Caco-2 (cell line): ENCODE measurements at regions not wholly inside any gene's neighbourhood (a gene's known extent, or its start where the extent isn't known, plus 50 kb on each side); places are given as distances from the start of the nearest gene placed in this dataset.

Source experiments
- BruUV-seq: library from RNA; stranded (reverse); fragments of 400-500 nt; replicated peaks from 2 replicates; lab custom pipeline; 2021; lab: Mats Ljungman, UMichigan
- CTCF ChIA-PET: fragments of 300-600 bp; sonication (Branson Sonifier 250); formaldehyde crosslinking; loops from one replicate; lab custom pipeline; 2022; ENCODE audit warnings: antibody characterized with exemption; lab: Charles Lee
- POLR2A ChIA-PET: fragments of 300-600 bp; sonication (Branson Sonifier 250); formaldehyde crosslinking; loops from one replicate; lab custom pipeline; 2022; ENCODE audit warnings: antibody characterized with exemption; lab: Charles Lee
- DNase-seq, 2 experiments: peaks; one replicate each; pipeline versions ENCODE4 v3.0.0 to v3.0.0-alpha.2; 2020 to 2022
- H3K27me3 ChIP-seq: replicated peaks from 2 replicates; pipeline ENCODE4 v1.6.0; 2011; ENCODE audit warnings: low read length; ENCODE audit not compliant: control insufficient read depth, insufficient read depth
- H3K36me3 ChIP-seq: 2 replicates; pipeline ENCODE4 v1.5.1; 2011; ENCODE audit warnings: low read length; ENCODE audit not compliant: control insufficient read depth, insufficient read depth
- H3K4me1 ChIP-seq: fragments of 250-450 bp; sonication (Bioruptor Pico); 2 replicates; pipeline ENCODE4 v1.5.1; 2020; ENCODE audit warnings: mild to moderate bottlenecking
- H3K4me3 ChIP-seq: 2 replicates; pipeline ENCODE4 v1.5.1; 2011; ENCODE audit warnings: low read depth, mild to moderate bottlenecking, control low read depth, low read length
- H3K9me3 ChIP-seq: fragments of 250-450 bp; sonication (Bioruptor Pico); 2 replicates; pipeline ENCODE4 v1.5.1; 2020; ENCODE audit warnings: mild to moderate bottlenecking, moderate library complexity
- H3K27ac Mint-ChIP-seq: one replicate; pipeline ENCODE4 v1.8.0; 2022; ENCODE audit warnings: mixed read lengths; ENCODE audit not compliant: unreplicated experiment
- H3K27me3 Mint-ChIP-seq: one replicate; pipeline ENCODE4 v1.8.0; 2022; ENCODE audit warnings: mixed read lengths; ENCODE audit not compliant: insufficient read depth, unreplicated experiment
- H3K36me3 Mint-ChIP-seq: one replicate; pipeline ENCODE4 v1.8.0; 2022; ENCODE audit warnings: mild to moderate bottlenecking, mixed read lengths; ENCODE audit not compliant: insufficient read depth, unreplicated experiment
- H3K4me1 Mint-ChIP-seq: one replicate; pipeline ENCODE4 v1.8.0; 2022; ENCODE audit warnings: low read depth, mixed read lengths; ENCODE audit not compliant: unreplicated experiment
- H3K4me3 Mint-ChIP-seq: one replicate; pipeline ENCODE4 v1.8.0; 2022; ENCODE audit warnings: mild to moderate bottlenecking, moderate library complexity, mixed read lengths; ENCODE audit not compliant: unreplicated experiment
- H3K9me3 Mint-ChIP-seq: one replicate; pipeline ENCODE4 v1.8.0; 2022; ENCODE audit warnings: mixed read lengths; ENCODE audit not compliant: unreplicated experiment
- CTCF ChIP-seq, 2 experiments: fragments of 200-600 bp in 1 of 2; IDR thresholded peaks; 1 replicate in 1 of 2; 2 replicates in 1 of 2; pipeline versions ENCODE4 v1.5.1 to v1.8.0; 2011 to 2022; ENCODE audit warnings: antibody characterized with exemption in 1 of 2, control low read depth in 1 of 2, inconsistent platforms in 1 of 2, low read depth in 1 of 2, low read length in 1 of 2, mild to moderate bottlenecking in 1 of 2, moderate library complexity in 1 of 2; ENCODE audit not compliant: insufficient read depth in 1 of 2, severe bottlenecking in 1 of 2, unreplicated experiment in 1 of 2
- intact Hi-C: fragments of 100-400 bp; cut with micrococcal nuclease; formaldehyde crosslinking; loops from one replicate; pipeline ENCODE4 v1.10.0; 2022; ENCODE audit not compliant: unreplicated experiment

GRCh38 chr5:33332804-33333203 is 108.0 kb upstream of the TARS1 start:
- Mint-ChIP-seq H3K4me1 (no peaks in the 10 kb centered on the region), H3K36me3 (no peaks in the 10 kb centered on the region), H3K4me3 (no peak overlapping the region), H3K27me3 (no peaks in the 10 kb centered on the region), H3K9me3 (no peaks in the 10 kb centered on the region), H3K27ac (no peak overlapping the region)
- POLR2A ChIA-PET, result no interaction called here
- Histone ChIP-seq H3K36me3 (no peaks in the 10 kb centered on the region), H3K27me3 (no peaks in the 10 kb centered on the region), H3K4me1 (no peaks in the 10 kb centered on the region), H3K9me3 (no peaks in the 10 kb centered on the region), H3K4me3 (no peak overlapping the region)
- TF ChIP-seq CTCF (IDR thresholded peaks at IDR 0.05; ENCODE audit: insufficient read depth in 1 of 2, low read depth in 1 of 2, low read length in 1 of 2, severe bottlenecking in 1 of 2, unreplicated experiment in 1 of 2), result no peak
- no peak for DNase-seq
- CTCF ChIA-PET, result no interaction called here
- BruUV-seq, result no TSS peak
- intact Hi-C loops, result no loop called here

GRCh38 chr5:33334829-33335228 is 105.9 kb upstream of the TARS1 start:
- Histone ChIP-seq H3K4me3 (no peak overlapping the region), H3K4me1 (no peaks in the 10 kb centered on the region), H3K9me3 (no peaks in the 10 kb centered on the region), H3K27me3 (no peaks in the 10 kb centered on the region), H3K36me3 (no peaks in the 10 kb centered on the region)
- Mint-ChIP-seq H3K4me3 (no peak overlapping the region), H3K4me1 (no peaks in the 10 kb centered on the region), H3K27ac (no peak overlapping the region), H3K9me3 (no peaks in the 10 kb centered on the region), H3K27me3 (peaks cover 7% of the 10 kb centered on the region), H3K36me3 (no peaks in the 10 kb centered on the region)
- ChIA-PET CTCF (no interaction called here), POLR2A (no interaction called here)
- TF ChIP-seq CTCF (IDR thresholded peaks at IDR 0.05; ENCODE audit: insufficient read depth in 1 of 2, low read depth in 1 of 2, low read length in 1 of 2, severe bottlenecking in 1 of 2, unreplicated experiment in 1 of 2), result no peak
- BruUV-seq, result no TSS peak
- intact Hi-C loops, result no loop called here
- no peak for DNase-seq

DNA sequence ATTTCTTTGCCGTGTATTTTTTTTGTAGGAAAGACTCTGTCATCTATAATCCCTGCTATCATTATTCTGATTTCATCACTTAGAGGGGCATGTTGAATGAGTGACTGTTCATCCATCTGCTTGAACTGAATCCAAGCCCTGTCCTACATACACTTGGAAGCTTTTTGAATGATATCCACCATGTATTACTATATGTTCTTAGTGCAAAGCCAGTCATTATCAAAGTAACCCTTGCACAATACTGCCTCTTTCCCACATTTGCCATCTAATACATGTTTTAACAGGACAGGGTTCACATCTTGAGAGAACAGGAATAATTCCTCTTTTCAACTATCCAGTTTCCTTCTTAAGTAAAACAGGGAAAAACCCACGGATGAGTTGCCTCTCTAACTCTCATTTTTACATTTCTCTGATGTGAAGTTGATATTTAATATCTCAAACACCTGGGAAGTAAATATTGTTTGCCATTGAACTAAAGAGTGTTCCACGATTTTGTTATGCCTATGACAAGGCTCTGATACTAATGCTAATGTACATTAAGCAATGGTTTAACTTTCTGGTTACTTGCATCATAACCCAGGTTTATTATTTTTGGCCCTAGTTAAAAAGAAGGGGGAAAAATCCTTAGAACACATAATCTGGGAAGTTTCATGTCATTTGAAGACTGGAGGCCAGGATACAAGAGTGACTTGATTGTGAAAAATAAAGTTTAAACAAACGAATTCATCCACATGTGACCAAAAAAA is 103.7 kb upstream of the TARS1 start:
- no TSS peak for BruUV-seq
- ChIA-PET POLR2A (no interaction called here), CTCF (no interaction called here)
- no peaks in the 10 kb centered on the region for H3K4me1 ChIP-seq
- H3K4me3 ChIP-seq, result no peak overlapping the region
- no peaks in the 10 kb centered on the region for H3K36me3 ChIP-seq
- DNase-seq, result no peak
- Mint-ChIP-seq H3K4me1 (no peaks in the 10 kb centered on the region), H3K9me3 (no peaks in the 10 kb centered on the region), H3K4me3 (no peak overlapping the region), H3K27ac (no peak overlapping the region), H3K36me3 (no peaks in the 10 kb centered on the region), H3K27me3 (peaks cover 7% of the 10 kb centered on the region)
- H3K27me3 ChIP-seq, result no peaks in the 10 kb centered on the region
- no peaks in the 10 kb centered on the region for H3K9me3 ChIP-seq
- intact Hi-C loops, result no loop called here
- no peak for TF ChIP-seq CTCF (IDR thresholded peaks at IDR 0.05; ENCODE audit: insufficient read depth in 1 of 2, low read depth in 1 of 2, low read length in 1 of 2, severe bottlenecking in 1 of 2, unreplicated experiment in 1 of 2)
